ENCODE measurements at regions not wholly inside any gene's neighbourhood (a gene's known extent, or its start where the extent isn't known, plus 50 kb on each side); places are given as distances from the start of the nearest gene placed in this dataset.

GRCh38 chr17:53118948-53119347 lies 703.8 kb upstream of the KIF2B start:
- no peak for TF ChIP-seq FOXJ3 (CRISPR knock-in tag; IDR thresholded peaks at IDR 0.05; ENCODE audit: borderline replicate concordance)
- TF ChIP-seq ZNF10 (CRISPR knock-in tag; IDR thresholded peaks at IDR 0.05; ENCODE audit: borderline replicate concordance, low read depth): no peak
- no peak for TF ChIP-seq ZNF629 (CRISPR knock-in tag; conservative IDR thresholded peaks at IDR 0.05)
- no peak for TF ChIP-seq ZFP36 (IDR thresholded peaks at IDR 0.05; ENCODE audit: borderline replicate concordance, low read depth, low read length, partially characterized antibody)
- TF ChIP-seq DNMT1 (CRISPR knock-in tag; IDR thresholded peaks at IDR 0.05): no peak
- TF ChIP-seq NR2F2 (IDR thresholded peaks at IDR 0.05; ENCODE audit: borderline replicate concordance, low read depth): no peak
- no peak for TF ChIP-seq POLR2A (IDR thresholded peaks at IDR 0.05; ENCODE audit: insufficient read depth in 1 of 2, low read depth in 2 of 2, low read length in 2 of 2)
- no peak for TF ChIP-seq SKIL (CRISPR knock-in tag; IDR thresholded peaks at IDR 0.05; ENCODE audit: borderline replicate concordance)
- TF ChIP-seq ARNTL (CRISPR knock-in tag; IDR thresholded peaks at IDR 0.05): no peak
- no peak for TF ChIP-seq CERS6 (CRISPR knock-in tag; IDR thresholded peaks at IDR 0.05)
- no peak for TF ChIP-seq CREM (IDR thresholded peaks at IDR 0.05)
- TF ChIP-seq CREM (CRISPR knock-in tag; IDR thresholded peaks at IDR 0.05): no peak
- no peak for TF ChIP-seq CTCF (CRISPR knock-in tag; IDR thresholded peaks at IDR 0.05)

Measured in HepG2 (cell line).